Heart left ventricle (tissue), 16 donors: ENCODE measurements at regions not wholly inside any gene's neighbourhood (a gene's known extent, or its start where the extent isn't known, plus 50 kb on each side); places are given as distances from the start of the nearest gene placed in this dataset.

ENCODE experiments used
- ATAC-seq, 4 donors: fragments of 200-7000 bp; cut with Tn5 transposase; one replicate each; pipeline ENCODE4 v1.9.1; 2020 to 2022; ENCODE audit warnings: moderate library complexity in 4 of 4, mild to moderate bottlenecking in 3 of 4, moderate number of reproducible peaks in 1 of 4
- DNase-seq, 5 donors: peaks; one replicate each; pipeline ENCODE4 v3.0.0-alpha.2; 2020
- H3K27ac ChIP-seq, 12 donors: fragments of 200-600 bp; sonication (generic) in 4 of 12; one replicate each; pipeline versions ENCODE4 v1.5.0 to v1.8.0; 2016 to 2022; ENCODE audit warnings: mild to moderate bottlenecking in 2 of 12
- H3K27me3 ChIP-seq, 9 donors: fragments of 200-600 bp; sonication (generic) in 2 of 9; one replicate each; pipeline versions ENCODE4 v1.5.1 to v1.8.0; 2016 to 2022; ENCODE audit warnings: mild to moderate bottlenecking in 3 of 9
- H3K36me3 ChIP-seq, 9 donors: fragments of 200-600 bp; sonication (generic) in 2 of 9; one replicate each; pipeline versions ENCODE4 v1.5.0 to v1.8.0; 2018 to 2022; ENCODE audit warnings: mild to moderate bottlenecking in 2 of 9
- H3K4me1 ChIP-seq, 12 donors: fragments of 200-600 bp; sonication (generic) in 4 of 12; one replicate each; pipeline versions ENCODE4 v1.5.0 to v1.8.0; 2016 to 2022; ENCODE audit warnings: mild to moderate bottlenecking in 3 of 12
- H3K4me3 ChIP-seq, 12 donors: fragments of 200-600 bp; sonication (generic) in 4 of 12; one replicate each; pipeline versions ENCODE4 v1.5.0 to v1.8.0; 2017 to 2022; ENCODE audit warnings: mild to moderate bottlenecking in 9 of 12, moderate library complexity in 4 of 12
- H3K9me3 ChIP-seq, 12 donors: fragments of 200-600 bp; sonication (generic) in 4 of 12; one replicate each; pipeline versions ENCODE4 v1.5.0 to v1.8.0; 2016 to 2022; ENCODE audit warnings: mild to moderate bottlenecking in 1 of 12
- CTCF ChIP-seq, 12 donors: fragments of 200-600 bp; sonication (generic) in 4 of 12; IDR thresholded peaks; one replicate each; pipeline versions ENCODE4 v1.5.0 to v1.8.0; 2018 to 2022; ENCODE audit warnings: antibody characterized with exemption in 12 of 12, mild to moderate bottlenecking in 5 of 12
- POLR2A ChIP-seq, 2 donors: fragments of 450-650 bp; IDR thresholded peaks; one replicate each; pipeline ENCODE4 v1.6.1; 2017; ENCODE audit warnings: antibody characterized with exemption in 2 of 2, mild to moderate bottlenecking in 2 of 2, moderate library complexity in 2 of 2
- WGBS, 4 donors: extraction: QIAGEN DNeasy Blood & Tissue Kit in 2 of 4; methylation state at CpG; one replicate each; pipeline versions ENCODE4 v1.1.5 to v1.1.7; 2013 to 2018; 5-methylcytosine and 5-hydroxymethylcytosine counted together
- intact Hi-C, 10 donors: fragments of 100-400 bp; cut with DNase I; formaldehyde crosslinking; loops; one replicate each; pipeline versions ENCODE4 v1.11.1 to v1.14.2; 2022
- donor health status: ischemic (EF 13 %, LVEDD 7.1; RV severe dilation, severe dysfunction).
- donor health status: healthy with polysubstance abuse.
- donor health status: DM: no; HTN: yes; CAD: no.
- donor health status: DM: no; HTN: no; CAD: no.
- donor health status: ischemic (EF 25% LVEDD 6.9; RV normal size, moderate dysfunction).
- donor health status: ischemic (EF 25% LVEDD 5.7; RV mildly dilated, moderate dysfunction).
- donor health status: healthy.
- donor health status: DM: yes; HTN: yes; CAD: no.
- donor health status: ischemic (EF 35%, LVEDD 5.7; RV mildly dilated, moderate dysfunction).
- donor health status: nonischemic (EF 11% LVEDD 7.7; RV severe dilation, severe dysfunction).
- donor health status: DM: yes; HTN: yes; CAD: no.
- donor health status: PGD.
- donor health status: ischemic (EF 29% LVEDD 5.4; RV normal size, mild dysfunction).
- donor health status: nonischemic (EF 23%, LVEDD 6.1; RV moderate dilation, normal function).

DNA sequence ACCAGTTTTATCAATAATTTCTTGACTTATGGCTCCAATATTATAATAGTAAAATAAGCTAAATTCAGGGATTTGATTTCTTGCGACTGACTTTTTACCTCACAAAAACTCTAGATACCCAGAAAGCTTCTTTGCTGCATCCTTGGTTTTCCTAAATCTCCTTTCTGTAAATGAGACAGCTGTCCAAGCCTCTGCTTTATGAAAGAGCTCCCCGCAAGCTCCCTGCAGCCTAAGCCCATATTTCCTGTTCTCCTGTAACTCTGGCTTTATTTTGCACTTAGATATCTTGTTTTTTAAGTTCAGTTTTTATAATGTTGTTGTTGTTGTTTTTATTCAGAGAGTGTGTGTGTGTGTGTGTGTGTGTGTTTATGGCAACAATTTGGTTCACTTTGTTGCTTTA is 361.7 kb upstream of the PKDCC start:
- DNase-seq = no peak
- 94 to 97% (median 95%) methylated on average over 2 of the region's 2 CpGs for WGBS, 4 donors
- H3K36me3 ChIP-seq = no peaks in the 10 kb centered on the region
- H3K9me3 ChIP-seq = peaks cover 0 to 5% (median 0%) of the 10 kb centered on the region in 12 donors
- no peak overlapping the region for H3K27ac ChIP-seq
- intact Hi-C loops = no loop called here
- no peak for ATAC-seq
- no peak overlapping the region for H3K4me3 ChIP-seq
- no peaks in the 10 kb centered on the region for H3K27me3 ChIP-seq
- no peak for TF ChIP-seq POLR2A (IDR thresholded peaks at IDR 0.05)
- TF ChIP-seq CTCF (IDR thresholded peaks at IDR 0.05) = no peak
- no peaks in the 10 kb centered on the region for H3K4me1 ChIP-seq

GRCh38 chr2:41691561-41691960 is 356.3 kb upstream of the PKDCC start:
- Histone ChIP-seq H3K27ac (no peak overlapping the region), H3K9me3 (no peaks in the 10 kb centered on the region), H3K4me1 (peaks cover 0 to 5% (median 0%) of the 10 kb centered on the region in 12 donors), H3K4me3 (no peak overlapping the region), H3K36me3 (no peaks in the 10 kb centered on the region), H3K27me3 (no peaks in the 10 kb centered on the region)
- intact Hi-C loops = loop anchor here in 2 of 10 donors (10.0 kb wide), 1 partner anchor 1777 kb away; no protein-coding TSS in a partner anchor
- WGBS, 4 donors = 38 to 70% (median 62%) methylated on average over 1 of the region's 1 CpG
- TF ChIP-seq POLR2A (IDR thresholded peaks at IDR 0.05) = no peak
- TF ChIP-seq CTCF (IDR thresholded peaks at IDR 0.05) = no peak
- DNase-seq (no peak), ATAC-seq (no peak)

DNA sequence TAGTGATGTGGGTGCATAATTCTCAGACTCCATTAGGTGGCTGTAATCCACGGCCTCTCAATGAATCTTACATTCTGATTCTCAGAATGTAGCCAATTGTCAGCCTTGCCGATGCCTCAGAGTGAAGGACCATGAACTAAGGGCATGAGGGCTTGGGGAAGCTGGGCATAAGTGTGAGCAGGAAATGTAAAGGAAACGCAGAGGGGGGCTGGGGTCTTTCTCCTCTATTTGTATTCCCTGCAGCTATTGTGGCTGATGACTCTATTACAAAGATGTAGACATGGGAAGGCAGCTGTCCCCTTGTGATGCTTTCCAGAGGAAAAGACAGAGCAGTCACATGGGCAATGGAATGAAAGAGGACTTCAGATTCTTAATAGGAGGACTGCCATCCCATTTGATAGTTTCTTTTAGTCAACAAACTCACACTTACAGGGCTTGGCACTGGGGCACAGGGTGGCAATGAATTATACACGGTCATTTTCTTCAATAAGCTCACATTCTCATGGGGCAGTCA is 353.2 kb upstream of the PKDCC start:
- Histone ChIP-seq H3K9me3 (no peaks in the 10 kb centered on the region), H3K4me3 (no peak overlapping the region), H3K27me3 (no peaks in the 10 kb centered on the region), H3K36me3 (no peaks in the 10 kb centered on the region), H3K4me1 (peaks cover 0 to 10% (median 0%) of the 10 kb centered on the region in 12 donors), H3K27ac (no peak overlapping the region)
- ATAC-seq = no peak
- 80 to 92% (median 88%) methylated on average over 4 of the region's 4 CpGs for WGBS, 4 donors
- DNase-seq = no peak
- intact Hi-C loops = loop anchor here in 7 of 10 donors (5.0 to 10.0 kb wide), 6 partner anchors 88 to 1782 kb away; no protein-coding TSS in a partner anchor
- TF ChIP-seq CTCF (IDR thresholded peaks at IDR 0.05) (no peak), POLR2A (IDR thresholded peaks at IDR 0.05) (no peak)

- WGBS, 4 donors = 70 to 78% (median 75%) methylated on average over 8 of the region's 8 CpGs
- H3K4me3 ChIP-seq = no peak overlapping the region
- no peak overlapping the region for H3K27ac ChIP-seq
- no peaks in the 10 kb centered on the region for H3K36me3 ChIP-seq
- no peaks in the 10 kb centered on the region for H3K27me3 ChIP-seq
- TF ChIP-seq POLR2A (IDR thresholded peaks at IDR 0.05) (no peak), CTCF (IDR thresholded peaks at IDR 0.05) (peak in 5 of 12 donors; percentile 9 to 40 (median 24))
- DNase-seq (no peak), ATAC-seq (peak in 1 of 4 donors; percentile 21)
- intact Hi-C loops = loop anchor here in 7 of 10 donors (2.0 to 10.0 kb wide), 7 partner anchors 87 to 1783 kb away; no protein-coding TSS in a partner anchor
- H3K9me3 ChIP-seq = no peaks in the 10 kb centered on the region
- H3K4me1 ChIP-seq = peaks cover 0 to 10% (median 0%) of the 10 kb centered on the region in 12 donors
Observed at GRCh38 chr2:41695198-41696113, 352.4 kb upstream of the PKDCC start.
